ENCODE measurements at regions not wholly inside any gene's neighbourhood (a gene's known extent, or its start where the extent isn't known, plus 50 kb on each side); places are given as distances from the start of the nearest gene placed in this dataset.

DNA sequence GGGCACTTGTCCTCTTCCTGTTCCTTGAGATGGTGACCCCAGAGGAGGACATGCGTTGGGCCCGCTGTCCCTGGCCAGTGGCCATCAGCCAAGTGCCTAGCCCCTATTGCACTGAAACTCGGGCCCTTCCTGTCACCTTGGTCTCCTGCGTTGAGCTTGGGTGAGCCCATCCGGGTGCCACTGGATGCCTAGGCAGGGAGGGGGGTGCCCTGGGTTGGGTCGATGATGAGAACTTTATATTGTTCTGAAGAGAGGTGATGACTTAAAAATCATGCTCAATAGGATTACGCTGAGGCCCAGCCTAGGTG, 221.8 kb downstream of the SNRPN start:
- no peak for TF ChIP-seq ZC3H10 (CRISPR knock-in tag; IDR thresholded peaks at IDR 0.05)
- ATAC-seq, result no peak

DNA sequence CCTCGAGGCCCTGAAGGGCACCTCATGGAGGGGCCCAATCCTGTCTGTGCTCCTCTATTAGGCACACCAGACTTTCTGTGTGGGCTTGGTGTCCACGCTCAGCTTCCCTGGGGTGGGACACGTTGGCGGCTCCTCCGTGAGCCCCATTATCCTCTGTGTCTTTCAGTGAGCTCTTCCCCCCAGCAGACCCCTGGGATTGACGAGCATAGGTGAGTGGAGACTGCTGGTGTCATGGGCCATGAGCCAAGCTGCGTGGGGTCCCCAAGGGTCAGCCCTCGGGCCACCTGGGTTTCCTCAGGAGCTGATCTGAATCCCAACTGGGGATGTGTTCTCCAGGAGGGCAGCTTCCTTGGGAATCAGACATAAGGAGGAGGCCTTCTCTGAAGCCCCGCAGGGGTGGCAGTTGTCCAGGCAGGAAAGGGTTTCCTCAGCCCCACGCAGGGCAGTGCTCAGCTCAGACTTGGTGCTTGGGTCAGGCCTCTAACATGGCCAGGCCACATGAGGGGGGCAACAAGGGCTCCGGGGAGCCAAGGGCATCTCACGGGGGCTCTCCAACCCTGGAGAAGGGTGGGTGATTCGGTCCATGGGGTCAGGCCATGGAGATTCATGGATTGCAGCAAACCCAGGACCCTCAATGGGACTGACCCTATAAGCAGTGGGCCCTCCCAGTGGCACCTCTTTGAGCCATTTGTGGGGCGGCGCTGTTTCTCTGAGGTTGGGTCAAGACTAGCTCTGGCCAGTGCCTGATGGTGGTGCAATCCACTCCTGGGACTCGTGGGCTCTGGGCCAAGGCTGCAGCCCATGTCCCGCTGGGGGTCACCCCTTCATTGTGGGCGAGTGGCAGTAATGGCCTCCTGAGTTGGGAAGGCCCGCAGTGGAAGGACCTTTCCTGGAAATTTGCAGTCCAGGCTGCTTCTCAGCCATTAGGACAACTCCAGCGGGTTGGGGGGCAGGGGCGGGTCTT, 222.5 kb downstream of the SNRPN start:
- no peak for ATAC-seq
- no peak for TF ChIP-seq GLIS3 (CRISPR knock-in tag; IDR thresholded peaks at IDR 0.05)
- no peak for TF ChIP-seq OSR1 (CRISPR knock-in tag; IDR thresholded peaks at IDR 0.05)
- TF ChIP-seq, protein P1, sequence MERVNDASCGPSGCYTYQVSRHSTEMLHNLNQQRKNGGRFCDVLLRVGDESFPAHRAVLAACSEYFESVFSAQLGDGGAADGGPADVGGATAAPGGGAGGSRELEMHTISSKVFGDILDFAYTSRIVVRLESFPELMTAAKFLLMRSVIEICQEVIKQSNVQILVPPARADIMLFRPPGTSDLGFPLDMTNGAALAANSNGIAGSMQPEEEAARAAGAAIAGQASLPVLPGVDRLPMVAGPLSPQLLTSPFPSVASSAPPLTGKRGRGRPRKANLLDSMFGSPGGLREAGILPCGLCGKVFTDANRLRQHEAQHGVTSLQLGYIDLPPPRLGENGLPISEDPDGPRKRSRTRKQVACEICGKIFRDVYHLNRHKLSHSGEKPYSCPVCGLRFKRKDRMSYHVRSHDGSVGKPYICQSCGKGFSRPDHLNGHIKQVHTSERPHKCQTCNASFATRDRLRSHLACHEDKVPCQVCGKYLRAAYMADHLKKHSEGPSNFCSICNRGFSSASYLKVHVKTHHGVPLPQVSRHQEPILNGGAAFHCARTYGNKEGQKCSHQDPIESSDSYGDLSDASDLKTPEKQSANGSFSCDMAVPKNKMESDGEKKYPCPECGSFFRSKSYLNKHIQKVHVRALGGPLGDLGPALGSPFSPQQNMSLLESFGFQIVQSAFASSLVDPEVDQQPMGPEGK (CRISPR knock-in tag; IDR thresholded peaks at IDR 0.05; ENCODE audit: borderline replicate concordance), result no peak
- TF ChIP-seq TOX (CRISPR knock-in tag; IDR thresholded peaks at IDR 0.05; ENCODE audit: borderline replicate concordance), result no peak
- TF ChIP-seq, protein P2, sequence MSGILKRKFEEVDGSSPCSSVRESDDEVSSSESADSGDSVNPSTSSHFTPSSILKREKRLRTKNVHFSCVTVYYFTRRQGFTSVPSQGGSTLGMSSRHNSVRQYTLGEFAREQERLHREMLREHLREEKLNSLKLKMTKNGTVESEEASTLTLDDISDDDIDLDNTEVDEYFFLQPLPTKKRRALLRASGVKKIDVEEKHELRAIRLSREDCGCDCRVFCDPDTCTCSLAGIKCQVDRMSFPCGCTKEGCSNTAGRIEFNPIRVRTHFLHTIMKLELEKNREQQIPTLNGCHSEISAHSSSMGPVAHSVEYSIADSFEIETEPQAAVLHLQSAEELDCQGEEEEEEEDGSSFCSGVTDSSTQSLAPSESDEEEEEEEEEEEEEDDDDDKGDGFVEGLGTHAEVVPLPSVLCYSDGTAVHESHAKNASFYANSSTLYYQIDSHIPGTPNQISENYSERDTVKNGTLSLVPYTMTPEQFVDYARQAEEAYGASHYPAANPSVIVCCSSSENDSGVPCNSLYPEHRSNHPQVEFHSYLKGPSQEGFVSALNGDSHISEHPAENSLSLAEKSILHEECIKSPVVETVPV (CRISPR knock-in tag; IDR thresholded peaks at IDR 0.05), result no peak
- no peak for TF ChIP-seq ESRRG (CRISPR knock-in tag; IDR thresholded peaks at IDR 0.05)
- TF ChIP-seq ZFP3 (CRISPR knock-in tag; IDR thresholded peaks at IDR 0.05), result no peak
- no peak for TF ChIP-seq ZNF565 (CRISPR knock-in tag; conservative IDR thresholded peaks at IDR 0.05; ENCODE audit: low read depth)
- TF ChIP-seq, protein P3, sequence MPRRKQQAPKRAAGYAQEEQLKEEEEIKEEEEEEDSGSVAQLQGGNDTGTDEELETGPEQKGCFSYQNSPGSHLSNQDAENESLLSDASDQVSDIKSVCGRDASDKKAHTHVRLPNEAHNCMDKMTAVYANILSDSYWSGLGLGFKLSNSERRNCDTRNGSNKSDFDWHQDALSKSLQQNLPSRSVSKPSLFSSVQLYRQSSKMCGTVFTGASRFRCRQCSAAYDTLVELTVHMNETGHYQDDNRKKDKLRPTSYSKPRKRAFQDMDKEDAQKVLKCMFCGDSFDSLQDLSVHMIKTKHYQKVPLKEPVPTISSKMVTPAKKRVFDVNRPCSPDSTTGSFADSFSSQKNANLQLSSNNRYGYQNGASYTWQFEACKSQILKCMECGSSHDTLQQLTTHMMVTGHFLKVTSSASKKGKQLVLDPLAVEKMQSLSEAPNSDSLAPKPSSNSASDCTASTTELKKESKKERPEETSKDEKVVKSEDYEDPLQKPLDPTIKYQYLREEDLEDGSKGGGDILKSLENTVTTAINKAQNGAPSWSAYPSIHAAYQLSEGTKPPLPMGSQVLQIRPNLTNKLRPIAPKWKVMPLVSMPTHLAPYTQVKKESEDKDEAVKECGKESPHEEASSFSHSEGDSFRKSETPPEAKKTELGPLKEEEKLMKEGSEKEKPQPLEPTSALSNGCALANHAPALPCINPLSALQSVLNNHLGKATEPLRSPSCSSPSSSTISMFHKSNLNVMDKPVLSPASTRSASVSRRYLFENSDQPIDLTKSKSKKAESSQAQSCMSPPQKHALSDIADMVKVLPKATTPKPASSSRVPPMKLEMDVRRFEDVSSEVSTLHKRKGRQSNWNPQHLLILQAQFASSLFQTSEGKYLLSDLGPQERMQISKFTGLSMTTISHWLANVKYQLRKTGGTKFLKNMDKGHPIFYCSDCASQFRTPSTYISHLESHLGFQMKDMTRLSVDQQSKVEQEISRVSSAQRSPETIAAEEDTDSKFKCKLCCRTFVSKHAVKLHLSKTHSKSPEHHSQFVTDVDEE (CRISPR knock-in tag; IDR thresholded peaks at IDR 0.05), result no peak

DNA sequence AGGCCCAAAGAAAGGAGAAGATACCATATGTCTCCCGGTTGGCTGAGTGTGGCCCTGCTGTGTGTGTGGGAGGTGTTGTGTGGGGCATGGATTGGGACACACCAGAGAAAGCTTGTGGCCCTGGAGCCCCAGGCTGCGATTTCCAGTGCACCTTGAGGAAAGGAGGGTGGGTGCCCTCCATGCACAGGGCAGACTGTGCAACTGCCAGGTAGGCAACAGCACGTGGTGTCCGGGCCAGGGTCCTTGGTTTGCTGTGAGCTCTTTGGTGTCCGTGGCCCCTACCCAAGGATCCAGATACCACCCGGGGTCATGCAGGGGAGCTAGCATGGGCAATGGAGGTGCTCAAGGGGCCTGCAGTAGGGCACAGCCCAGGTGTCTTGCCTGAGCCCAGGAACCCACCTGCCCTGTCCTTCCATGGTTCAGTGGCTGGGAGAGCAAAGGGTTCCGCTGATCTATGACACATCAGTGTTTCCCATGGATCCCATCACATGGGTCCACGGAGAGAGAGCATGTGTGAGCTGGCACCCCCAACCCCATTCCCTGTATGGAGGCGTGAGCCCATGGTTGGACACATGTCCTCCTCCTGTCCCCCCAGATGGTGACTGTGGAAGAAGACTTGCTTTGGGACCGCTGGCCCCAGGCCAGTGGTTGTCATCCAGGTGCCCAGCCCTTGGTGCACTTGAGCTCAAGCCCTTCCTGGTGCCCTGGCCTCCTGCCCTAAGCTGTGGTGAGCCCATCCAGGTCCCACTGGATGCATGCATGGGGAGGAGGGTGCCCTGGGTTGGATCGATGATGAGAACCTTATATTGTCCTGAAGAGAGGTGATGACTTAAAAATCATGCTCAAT, 223.4 kb downstream of the SNRPN start:
- TF ChIP-seq ISL1 (CRISPR knock-in tag; IDR thresholded peaks at IDR 0.05) (no peak), ESRRG (CRISPR knock-in tag; IDR thresholded peaks at IDR 0.05) (no peak), ZC3H10 (CRISPR knock-in tag; IDR thresholded peaks at IDR 0.05) (no peak), ZNF565 (CRISPR knock-in tag; conservative IDR thresholded peaks at IDR 0.05; ENCODE audit: low read depth) (no peak)
- ATAC-seq, result no peak

DNA sequence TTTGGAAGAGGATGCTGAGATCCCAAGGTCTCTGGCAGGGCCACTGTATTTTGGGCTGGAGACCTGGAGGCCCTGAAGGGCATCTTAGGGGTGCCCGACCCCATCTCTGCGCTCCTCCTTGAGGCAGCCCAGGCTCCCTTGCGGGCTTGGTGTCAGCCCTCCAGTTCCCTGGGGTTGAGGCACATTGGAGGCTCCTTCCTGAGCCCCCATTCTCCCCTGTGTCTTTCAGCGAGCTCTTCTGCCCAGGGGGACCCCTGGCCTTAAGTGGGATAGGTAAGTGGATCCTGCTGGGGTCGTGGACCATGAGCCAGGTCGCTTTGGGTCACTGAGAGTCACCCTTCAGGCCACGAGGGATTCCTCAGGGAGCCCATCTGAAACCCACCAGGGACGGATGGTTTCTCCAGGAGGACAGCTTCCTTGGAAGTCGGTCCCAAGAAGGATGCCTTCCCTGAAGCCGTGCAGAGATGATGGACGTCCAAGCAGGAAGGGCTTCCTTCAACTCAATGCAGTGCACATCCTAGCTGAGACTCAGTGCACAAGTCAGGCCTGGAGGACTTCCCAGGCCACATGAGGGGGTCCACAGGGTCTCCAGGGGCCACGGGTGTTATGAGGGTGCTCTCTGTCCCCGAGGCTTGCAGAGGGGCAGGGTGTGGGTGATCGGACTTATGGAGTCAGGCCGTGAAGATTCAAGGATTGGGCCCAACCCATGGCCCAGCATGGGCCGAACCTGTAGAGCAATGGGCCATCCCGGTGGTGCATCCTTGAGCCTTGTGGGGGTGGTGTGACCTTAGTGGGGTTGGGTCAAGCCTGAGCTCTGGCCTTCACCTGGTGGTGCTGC, 224.3 kb downstream of the SNRPN start:
- no peak for ATAC-seq
- TF ChIP-seq ZNF8 (CRISPR knock-in tag; IDR thresholded peaks at IDR 0.05), result no peak
- TF ChIP-seq CSDC2 (CRISPR knock-in tag; IDR thresholded peaks at IDR 0.05), result no peak
- TF ChIP-seq, protein P3 (CRISPR knock-in tag; IDR thresholded peaks at IDR 0.05), result no peak
- no peak for TF ChIP-seq RARB (CRISPR knock-in tag; IDR thresholded peaks at IDR 0.05)
- TF ChIP-seq, protein P4, sequence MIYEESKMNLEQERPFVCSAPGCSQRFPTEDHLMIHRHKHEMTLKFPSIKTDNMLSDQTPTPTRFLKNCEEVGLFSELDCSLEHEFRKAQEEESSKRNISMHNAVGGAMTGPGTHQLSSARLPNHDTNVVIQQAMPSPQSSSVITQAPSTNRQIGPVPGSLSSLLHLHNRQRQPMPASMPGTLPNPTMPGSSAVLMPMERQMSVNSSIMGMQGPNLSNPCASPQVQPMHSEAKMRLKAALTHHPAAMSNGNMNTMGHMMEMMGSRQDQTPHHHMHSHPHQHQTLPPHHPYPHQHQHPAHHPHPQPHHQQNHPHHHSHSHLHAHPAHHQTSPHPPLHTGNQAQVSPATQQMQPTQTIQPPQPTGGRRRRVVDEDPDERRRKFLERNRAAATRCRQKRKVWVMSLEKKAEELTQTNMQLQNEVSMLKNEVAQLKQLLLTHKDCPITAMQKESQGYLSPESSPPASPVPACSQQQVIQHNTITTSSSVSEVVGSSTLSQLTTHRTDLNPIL (CRISPR knock-in tag; IDR thresholded peaks at IDR 0.05; ENCODE audit: low read depth), result no peak
- no peak for TF ChIP-seq ISL1 (CRISPR knock-in tag; IDR thresholded peaks at IDR 0.05)
- no peak for TF ChIP-seq GLIS3 (CRISPR knock-in tag; IDR thresholded peaks at IDR 0.05)
- no peak for TF ChIP-seq ZNF70 (CRISPR knock-in tag; IDR thresholded peaks at IDR 0.05)
- no peak for TF ChIP-seq ZNF565 (CRISPR knock-in tag; conservative IDR thresholded peaks at IDR 0.05; ENCODE audit: low read depth)
- TF ChIP-seq OSR1 (CRISPR knock-in tag; IDR thresholded peaks at IDR 0.05), result no peak
- TF ChIP-seq ZC3H10 (CRISPR knock-in tag; IDR thresholded peaks at IDR 0.05), result no peak
- TF ChIP-seq ESRRG (CRISPR knock-in tag; IDR thresholded peaks at IDR 0.05), result no peak
- TF ChIP-seq, protein P5, sequence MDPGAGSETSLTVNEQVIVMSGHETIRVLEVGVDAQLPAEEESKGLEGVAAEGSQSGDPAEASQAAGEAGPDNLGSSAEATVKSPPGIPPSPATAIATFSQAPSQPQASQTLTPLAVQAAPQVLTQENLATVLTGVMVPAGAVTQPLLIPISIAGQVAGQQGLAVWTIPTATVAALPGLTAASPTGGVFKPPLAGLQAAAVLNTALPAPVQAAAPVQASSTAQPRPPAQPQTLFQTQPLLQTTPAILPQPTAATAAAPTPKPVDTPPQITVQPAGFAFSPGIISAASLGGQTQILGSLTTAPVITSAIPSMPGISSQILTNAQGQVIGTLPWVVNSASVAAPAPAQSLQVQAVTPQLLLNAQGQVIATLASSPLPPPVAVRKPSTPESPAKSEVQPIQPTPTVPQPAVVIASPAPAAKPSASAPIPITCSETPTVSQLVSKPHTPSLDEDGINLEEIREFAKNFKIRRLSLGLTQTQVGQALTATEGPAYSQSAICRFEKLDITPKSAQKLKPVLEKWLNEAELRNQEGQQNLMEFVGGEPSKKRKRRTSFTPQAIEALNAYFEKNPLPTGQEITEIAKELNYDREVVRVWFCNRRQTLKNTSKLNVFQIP (CRISPR knock-in tag; IDR thresholded peaks at IDR 0.05; ENCODE audit: borderline replicate concordance, low read depth), result no peak
- no peak for TF ChIP-seq TOX (CRISPR knock-in tag; IDR thresholded peaks at IDR 0.05; ENCODE audit: borderline replicate concordance)
- no peak for TF ChIP-seq BACH2 (CRISPR knock-in tag; IDR thresholded peaks at IDR 0.05; ENCODE audit: borderline replicate concordance)
- no peak for TF ChIP-seq TCF4 (CRISPR knock-in tag; IDR thresholded peaks at IDR 0.05; ENCODE audit: borderline replicate concordance)
